SK-N-SH treated with all-trans-retinoic acid at 6 μM for 48 hours (cell line): ENCODE measurements at regions not wholly inside any gene's neighbourhood (a gene's known extent, or its start where the extent isn't known, plus 50 kb on each side); places are given as distances from the start of the nearest gene placed in this dataset.

Experiments
- ATAC-seq: fragments of 200-7000 bp; cut with Tn5 transposase; 3 replicates; pipeline ENCODE4 v1.9.1; 2020; ENCODE audit warnings: mild to moderate bottlenecking, moderate library complexity
- ARNTL ChIP-seq: fragments of 450-650 bp; formaldehyde crosslinking; IDR thresholded peaks from 2 replicates; pipeline ENCODE4 v1.5.0; 2020; ENCODE audit warnings: low read depth, mild to moderate bottlenecking, moderate library complexity, borderline replicate concordance
- BACH2 ChIP-seq: fragments of 250-450 bp; sonication (Bioruptor Pico); IDR thresholded peaks from 2 replicates; pipeline ENCODE4 v1.9.0; 2021; ENCODE audit warnings: mild to moderate bottlenecking, borderline replicate concordance
- CREB5 ChIP-seq: fragments of 250-450 bp; sonication (Bioruptor Pico); IDR thresholded peaks from 2 replicates; pipeline ENCODE4 v1.5.1; 2020; ENCODE audit warnings: low read depth, mild to moderate bottlenecking, moderate library complexity
- CSDC2 ChIP-seq: fragments of 250-450 bp; sonication (Bioruptor Pico); IDR thresholded peaks from 2 replicates; pipeline ENCODE4 v1.5.0; 2020; ENCODE audit warnings: mild to moderate bottlenecking, moderate library complexity
- CSRNP3 ChIP-seq: fragments of 250-450 bp; sonication (Bioruptor Pico); IDR thresholded peaks from 2 replicates; pipeline ENCODE4 v1.5.1; 2021; ENCODE audit warnings: mild to moderate bottlenecking, moderate library complexity
- ESRRG ChIP-seq: fragments of 250-450 bp; sonication (Bioruptor Pico); IDR thresholded peaks from 2 replicates; pipeline ENCODE4 v1.6.1; 2021; ENCODE audit warnings: mild to moderate bottlenecking
- GLIS3 ChIP-seq: fragments of 250-450 bp; sonication (Bioruptor Pico); IDR thresholded peaks from 2 replicates; pipeline ENCODE4 v1.5.0; 2020; ENCODE audit warnings: mild to moderate bottlenecking, moderate library complexity
- OSR1 ChIP-seq: fragments of 250-450 bp; sonication (Bioruptor Pico); IDR thresholded peaks from 2 replicates; pipeline ENCODE4 v1.8.0; 2022; ENCODE audit warnings: moderate library complexity, mild to moderate bottlenecking, inconsistent platforms
- PATZ1 ChIP-seq: fragments of 250-450 bp; sonication (Bioruptor Pico); IDR thresholded peaks from 2 replicates; pipeline ENCODE4 v1.8.0; 2020; ENCODE audit warnings: mild to moderate bottlenecking, moderate library complexity, borderline replicate concordance
- POU6F1 ChIP-seq: fragments of 250-450 bp; sonication (Bioruptor Pico); IDR thresholded peaks from 2 replicates; pipeline ENCODE4 v1.8.0; 2021; ENCODE audit warnings: low read depth, mild to moderate bottlenecking, moderate library complexity, borderline replicate concordance
- PPARA ChIP-seq: fragments of 250-450 bp; sonication (Bioruptor Pico); IDR thresholded peaks from 2 replicates; pipeline ENCODE4 v1.5.0; 2020; ENCODE audit warnings: mild to moderate bottlenecking, borderline replicate concordance
- RARB ChIP-seq: fragments of 250-450 bp; sonication (Bioruptor Pico); IDR thresholded peaks from 2 replicates; pipeline ENCODE4 v1.8.0; 2021; ENCODE audit warnings: mild to moderate bottlenecking, moderate library complexity
- SNAI2 ChIP-seq: fragments of 250-450 bp; sonication (Bioruptor Pico); IDR thresholded peaks from 2 replicates; pipeline ENCODE4 v1.5.0; 2020; ENCODE audit warnings: mild to moderate bottlenecking, moderate library complexity
- TCF4 ChIP-seq: fragments of 250-450 bp; sonication (Bioruptor Pico); IDR thresholded peaks from 2 replicates; pipeline ENCODE4 v1.8.0; 2021; ENCODE audit warnings: mild to moderate bottlenecking, moderate library complexity, borderline replicate concordance
- TSHZ2 ChIP-seq: fragments of 250-450 bp; sonication (Bioruptor Pico); IDR thresholded peaks from 2 replicates; pipeline ENCODE4 v1.5.0; 2020; ENCODE audit warnings: mild to moderate bottlenecking, moderate library complexity
- ZC3H10 ChIP-seq: fragments of 250-450 bp; sonication (Bioruptor Pico); IDR thresholded peaks from 2 replicates; pipeline ENCODE4 v1.5.1; 2021; ENCODE audit warnings: mild to moderate bottlenecking, moderate library complexity
- ZFP3 ChIP-seq: fragments of 250-450 bp; sonication (Bioruptor Pico); IDR thresholded peaks from 2 replicates; pipeline ENCODE4 v1.5.0; 2020; ENCODE audit warnings: mild to moderate bottlenecking, moderate library complexity
- ZFP30 ChIP-seq: fragments of 450-650 bp; formaldehyde crosslinking; IDR thresholded peaks from 2 replicates; pipeline ENCODE4 v1.5.0; 2022; ENCODE audit warnings: mild to moderate bottlenecking, moderate library complexity
- ZNF565 ChIP-seq: fragments of 450-650 bp; formaldehyde crosslinking; conservative IDR thresholded peaks from 2 replicates; pipeline ENCODE4 v1.5.0; 2020; ENCODE audit warnings: low read depth, mild to moderate bottlenecking, moderate library complexity
- ZNF70 ChIP-seq: fragments of 450-650 bp; formaldehyde crosslinking; IDR thresholded peaks from 2 replicates; pipeline ENCODE4 v1.5.0; 2020; ENCODE audit warnings: mild to moderate bottlenecking, moderate library complexity
- ZNF8 ChIP-seq: fragments of 450-650 bp; formaldehyde crosslinking; IDR thresholded peaks from 2 replicates; pipeline ENCODE4 v1.5.0; 2020; ENCODE audit warnings: mild to moderate bottlenecking, moderate library complexity

GRCh38 chr9:82670726-82671125 is 392.2 kb downstream of the RASEF start:
- no peak for TF ChIP-seq CREB5 (CRISPR knock-in tag)
- no peak for TF ChIP-seq RARB (CRISPR knock-in tag)
- TF ChIP-seq ZNF70 (CRISPR knock-in tag): no peak
- no peak for TF ChIP-seq TSHZ2
- TF ChIP-seq ZFP3 (CRISPR knock-in tag): no peak
- TF ChIP-seq ZC3H10: no peak
- TF ChIP-seq, all 23 proteins: peak for 0
- no peak for ATAC-seq

- no peak for ATAC-seq
- no peak for TF ChIP-seq TSHZ2
- TF ChIP-seq RARB (CRISPR knock-in tag): no peak
- no peak for TF ChIP-seq POU6F1 (CRISPR knock-in tag)
- TF ChIP-seq BACH2 (CRISPR knock-in tag): no peak
- TF ChIP-seq ZFP3 (CRISPR knock-in tag): no peak
- TF ChIP-seq TCF4 (CRISPR knock-in tag): no peak
- no peak for TF ChIP-seq ZFP30 (CRISPR knock-in tag)
- TF ChIP-seq PATZ1: no peak
- no peak for TF ChIP-seq ZNF565
- no peak for TF ChIP-seq PPARA (CRISPR knock-in tag)
- no peak for TF ChIP-seq CSDC2
- no peak for TF ChIP-seq ZNF8 (CRISPR knock-in tag)
- TF ChIP-seq OSR1 (CRISPR knock-in tag): no peak
- no peak for TF ChIP-seq ESRRG (CRISPR knock-in tag)
- TF ChIP-seq ZNF70 (CRISPR knock-in tag): no peak
Measured at GRCh38 chr9:82673201-82673600, 389.7 kb downstream of the RASEF start.

- no peak for TF ChIP-seq ARNTL (CRISPR knock-in tag)
- TF ChIP-seq PPARA (CRISPR knock-in tag): no peak
- no peak for TF ChIP-seq ZNF565
- no peak for TF ChIP-seq ESRRG (CRISPR knock-in tag)
- no peak for TF ChIP-seq POU6F1 (CRISPR knock-in tag)
- no peak for TF ChIP-seq ZFP3 (CRISPR knock-in tag)
- no peak for TF ChIP-seq CREB5 (CRISPR knock-in tag)
- TF ChIP-seq SNAI2 (CRISPR knock-in tag): no peak
- no peak for TF ChIP-seq CSDC2
- no peak for TF ChIP-seq ZFP30 (CRISPR knock-in tag)
- no peak for TF ChIP-seq CSRNP3 (CRISPR knock-in tag)
- no peak for TF ChIP-seq RARB (CRISPR knock-in tag)
- no peak for TF ChIP-seq GLIS3 (CRISPR knock-in tag)
- no peak for TF ChIP-seq ZC3H10
- no peak for TF ChIP-seq ZNF70 (CRISPR knock-in tag)
- no peak for TF ChIP-seq BACH2 (CRISPR knock-in tag)
- no peak for ATAC-seq
Measured at GRCh38 chr9:82673919-82674318, 389.0 kb downstream of the RASEF start.
